ENCODE measurements at regions not wholly inside any gene's neighbourhood (a gene's known extent, or its start where the extent isn't known, plus 50 kb on each side); places are given as distances from the start of the nearest gene placed in this dataset.

- H3K9me3 Mint-ChIP-seq, result no peaks in the 10 kb centered on the region
- ATAC-seq (replicated peaks; ENCODE audit: extremely low read depth, poor library complexity, severe bottlenecking) (peak; percentile 37), DNase-seq (ENCODE audit: low spot score in 2 of 2) (no peak)
- peak overlapping the region; percentile 80 for H3K4me3 Mint-ChIP-seq
- H3K4me1 Mint-ChIP-seq, result peaks cover 29% of the 10 kb centered on the region
- H3K27ac Mint-ChIP-seq (ENCODE audit: low read depth), result peak overlapping the region; percentile 91
- H3K36me3 Mint-ChIP-seq (ENCODE audit: insufficient read depth), result peaks cover 8% of the 10 kb centered on the region
- no peaks in the 10 kb centered on the region for H3K27me3 Mint-ChIP-seq
These were observed 174.3 kb upstream of the BCL6 start for GRCh38 chr3:187919544-187919943.

- H3K4me3 Mint-ChIP-seq, result peak overlapping the region; percentile 80
- H3K27ac Mint-ChIP-seq (ENCODE audit: low read depth), result peak overlapping the region; percentile 91
- H3K27me3 Mint-ChIP-seq, result no peaks in the 10 kb centered on the region
- ATAC-seq (replicated peaks; ENCODE audit: extremely low read depth, poor library complexity, severe bottlenecking), result no peak
- H3K4me1 Mint-ChIP-seq, result peaks cover 24% of the 10 kb centered on the region
- no peaks in the 10 kb centered on the region for H3K9me3 Mint-ChIP-seq
- H3K36me3 Mint-ChIP-seq (ENCODE audit: insufficient read depth), result peaks cover 8% of the 10 kb centered on the region
- DNase-seq (ENCODE audit: low spot score in 2 of 2), result no peak
These were observed 174.8 kb upstream of the BCL6 start for GRCh38 chr3:187920030-187920429.

- Mint-ChIP-seq H3K36me3 (ENCODE audit: insufficient read depth) (peaks cover 8% of the 10 kb centered on the region), H3K4me1 (peaks cover 24% of the 10 kb centered on the region), H3K27me3 (no peaks in the 10 kb centered on the region), H3K4me3 (no peak overlapping the region), H3K27ac (ENCODE audit: low read depth) (peak overlapping the region; percentile 70), H3K9me3 (no peaks in the 10 kb centered on the region)
- ATAC-seq (replicated peaks; ENCODE audit: extremely low read depth, poor library complexity, severe bottlenecking) (no peak), DNase-seq (ENCODE audit: low spot score in 2 of 2) (no peak)
These were observed 175.6 kb upstream of the BCL6 start for GRCh38 chr3:187920913-187921312.

- ATAC-seq (replicated peaks; ENCODE audit: extremely low read depth, poor library complexity, severe bottlenecking) (no peak), DNase-seq (ENCODE audit: low spot score in 2 of 2) (no peak)
- H3K9me3 Mint-ChIP-seq, result no peaks in the 10 kb centered on the region
- H3K27me3 Mint-ChIP-seq, result no peaks in the 10 kb centered on the region
- H3K36me3 Mint-ChIP-seq (ENCODE audit: insufficient read depth), result peaks cover 8% of the 10 kb centered on the region
- H3K27ac Mint-ChIP-seq (ENCODE audit: low read depth), result peak overlapping the region; percentile 70
- no peak overlapping the region for H3K4me3 Mint-ChIP-seq
- peaks cover 30% of the 10 kb centered on the region for H3K4me1 Mint-ChIP-seq
These were observed 176.3 kb upstream of the BCL6 start for GRCh38 chr3:187921391-187922074.

- H3K36me3 Mint-ChIP-seq (ENCODE audit: insufficient read depth), result peaks cover 8% of the 10 kb centered on the region
- no peak overlapping the region for H3K4me3 Mint-ChIP-seq
- no peaks in the 10 kb centered on the region for H3K9me3 Mint-ChIP-seq
- DNase-seq (ENCODE audit: low spot score in 2 of 2), result no peak
- ATAC-seq (replicated peaks; ENCODE audit: extremely low read depth, poor library complexity, severe bottlenecking), result no peak
- H3K27me3 Mint-ChIP-seq, result no peaks in the 10 kb centered on the region
- peaks cover 37% of the 10 kb centered on the region for H3K4me1 Mint-ChIP-seq
- H3K27ac Mint-ChIP-seq (ENCODE audit: low read depth), result no peak overlapping the region
These were observed 177.6 kb upstream of the BCL6 start for GRCh38 chr3:187922704-187923416.

GRCh38 chr3:187924651-187925050 lies 179.4 kb upstream of the BCL6 start:
- Mint-ChIP-seq H3K27ac (ENCODE audit: low read depth) (no peak overlapping the region), H3K36me3 (ENCODE audit: insufficient read depth) (peaks cover 4% of the 10 kb centered on the region), H3K4me1 (peaks cover 25% of the 10 kb centered on the region), H3K4me3 (no peak overlapping the region), H3K9me3 (no peaks in the 10 kb centered on the region), H3K27me3 (no peaks in the 10 kb centered on the region)
- ATAC-seq (replicated peaks; ENCODE audit: extremely low read depth, poor library complexity, severe bottlenecking) (no peak), DNase-seq (ENCODE audit: low spot score in 2 of 2) (no peak)

- H3K36me3 Mint-ChIP-seq (ENCODE audit: insufficient read depth), result peaks cover 2% of the 10 kb centered on the region
- H3K27me3 Mint-ChIP-seq, result no peaks in the 10 kb centered on the region
- H3K4me1 Mint-ChIP-seq, result peaks cover 21% of the 10 kb centered on the region
- DNase-seq (ENCODE audit: low spot score in 2 of 2), result no peak
- no peak overlapping the region for H3K27ac Mint-ChIP-seq (ENCODE audit: low read depth)
- H3K4me3 Mint-ChIP-seq, result no peak overlapping the region
- no peaks in the 10 kb centered on the region for H3K9me3 Mint-ChIP-seq
- no peak for ATAC-seq (replicated peaks; ENCODE audit: extremely low read depth, poor library complexity, severe bottlenecking)
These were observed 180.1 kb upstream of the BCL6 start for GRCh38 chr3:187925326-187925725.

- H3K4me3 Mint-ChIP-seq, result no peak overlapping the region
- H3K4me1 Mint-ChIP-seq, result peaks cover 21% of the 10 kb centered on the region
- H3K9me3 Mint-ChIP-seq, result no peaks in the 10 kb centered on the region
- ATAC-seq (replicated peaks; ENCODE audit: extremely low read depth, poor library complexity, severe bottlenecking) (no peak), DNase-seq (ENCODE audit: low spot score in 2 of 2) (no peak)
- peaks cover under 1% of the 10 kb centered on the region for H3K36me3 Mint-ChIP-seq (ENCODE audit: insufficient read depth)
- no peaks in the 10 kb centered on the region for H3K27me3 Mint-ChIP-seq
- H3K27ac Mint-ChIP-seq (ENCODE audit: low read depth), result no peak overlapping the region
These were observed 181.4 kb upstream of the BCL6 start for GRCh38 chr3:187926620-187927019.

GRCh38 chr3:187927565-187927964 lies 182.3 kb upstream of the BCL6 start:
- DNase-seq (ENCODE audit: low spot score in 2 of 2) (no peak), ATAC-seq (replicated peaks; ENCODE audit: extremely low read depth, poor library complexity, severe bottlenecking) (no peak)
- H3K27ac Mint-ChIP-seq (ENCODE audit: low read depth), result no peak overlapping the region
- H3K27me3 Mint-ChIP-seq, result no peaks in the 10 kb centered on the region
- peaks cover 21% of the 10 kb centered on the region for H3K4me1 Mint-ChIP-seq
- no peaks in the 10 kb centered on the region for H3K9me3 Mint-ChIP-seq
- peaks cover 1% of the 10 kb centered on the region for H3K36me3 Mint-ChIP-seq (ENCODE audit: insufficient read depth)
- no peak overlapping the region for H3K4me3 Mint-ChIP-seq

GRCh38 chr3:187929112-187929816 lies 184.0 kb upstream of the BCL6 start:
- no peaks in the 10 kb centered on the region for H3K27me3 Mint-ChIP-seq
- no peak overlapping the region for H3K27ac Mint-ChIP-seq (ENCODE audit: low read depth)
- ATAC-seq (replicated peaks; ENCODE audit: extremely low read depth, poor library complexity, severe bottlenecking), result no peak
- H3K4me1 Mint-ChIP-seq, result peaks cover 21% of the 10 kb centered on the region
- H3K36me3 Mint-ChIP-seq (ENCODE audit: insufficient read depth), result peaks cover 1% of the 10 kb centered on the region
- no peak for DNase-seq (ENCODE audit: low spot score in 2 of 2)
- H3K4me3 Mint-ChIP-seq, result no peak overlapping the region
- H3K9me3 Mint-ChIP-seq, result no peaks in the 10 kb centered on the region

GRCh38 chr3:187930021-187930420 lies 184.8 kb upstream of the BCL6 start:
- Mint-ChIP-seq H3K27ac (ENCODE audit: low read depth) (no peak overlapping the region), H3K9me3 (no peaks in the 10 kb centered on the region), H3K4me1 (peaks cover 24% of the 10 kb centered on the region), H3K36me3 (ENCODE audit: insufficient read depth) (peaks cover 1% of the 10 kb centered on the region), H3K4me3 (no peak overlapping the region), H3K27me3 (no peaks in the 10 kb centered on the region)
- DNase-seq (ENCODE audit: low spot score in 2 of 2), result no peak
- ATAC-seq (replicated peaks; ENCODE audit: extremely low read depth, poor library complexity, severe bottlenecking), result no peak

- no peak for ATAC-seq (replicated peaks; ENCODE audit: extremely low read depth, poor library complexity, severe bottlenecking)
- H3K4me1 Mint-ChIP-seq, result peaks cover 34% of the 10 kb centered on the region
- no peak for DNase-seq (ENCODE audit: low spot score in 2 of 2)
- no peaks in the 10 kb centered on the region for H3K27me3 Mint-ChIP-seq
- no peak overlapping the region for H3K4me3 Mint-ChIP-seq
- peaks cover 1% of the 10 kb centered on the region for H3K36me3 Mint-ChIP-seq (ENCODE audit: insufficient read depth)
- H3K27ac Mint-ChIP-seq (ENCODE audit: low read depth), result no peak overlapping the region
- H3K9me3 Mint-ChIP-seq, result no peaks in the 10 kb centered on the region
These were observed 185.8 kb upstream of the BCL6 start for GRCh38 chr3:187931101-187931500.

Data from central memory CD8-positive, alpha-beta T cell (primary cell).